Gastroesophageal sphincter (tissue), 4 donors: ENCODE measurements at regions not wholly inside any gene's neighbourhood (a gene's known extent, or its start where the extent isn't known, plus 50 kb on each side); places are given as distances from the start of the nearest gene placed in this dataset.

Experiments
- ATAC-seq: fragments of 150-250 bp; one replicate; pipeline ENCODE4 v1.9.1; 2016; ENCODE audit warnings: mild to moderate bottlenecking, moderate library complexity
- H3K27ac ChIP-seq, 4 donors: fragments of 200-600 bp; sonication (generic) in 3 of 4; 1 replicate in 3 of 4; 2 replicates in 1 of 4; pipeline ENCODE4 v1.5.1; 2016 to 2019
- H3K27me3 ChIP-seq: fragments of 200-600 bp; sonication (generic); one replicate; pipeline ENCODE4 v1.5.1; 2019
- H3K36me3 ChIP-seq, 2 donors: fragments of 200-600 bp; sonication (generic); one replicate each; pipeline ENCODE4 v1.5.1; 2019; ENCODE audit warnings: control low read depth in 1 of 2
- H3K4me1 ChIP-seq, 3 donors: fragments of 200-600 bp; sonication (generic); 1 replicate in 2 of 3; 2 replicates in 1 of 3; pipeline ENCODE4 v1.5.1; 2016 to 2019; ENCODE audit warnings: control low read depth in 2 of 3
- H3K4me3 ChIP-seq, 2 donors: fragments of 200-600 bp; sonication (generic); one replicate each; pipeline ENCODE4 v1.5.1; 2019; ENCODE audit warnings: mild to moderate bottlenecking in 1 of 2, moderate library complexity in 1 of 2
- H3K9me3 ChIP-seq, 3 donors: fragments of 200-600 bp; sonication (generic); one replicate each; pipeline ENCODE4 v1.5.1; 2017 to 2019; ENCODE audit warnings: control low read depth in 2 of 3
- CTCF ChIP-seq, 4 experiments: fragments of 200-600 bp in 2 of 4; fragments of 450-650 bp in 2 of 4; sonication (generic) in 1 of 4; IDR thresholded peaks; one replicate each; pipeline ENCODE4 v1.5.1; 2017 to 2019; ENCODE audit warnings: antibody characterized with exemption in 4 of 4, mild to moderate bottlenecking in 2 of 4, moderate library complexity in 2 of 4
- EP300 ChIP-seq: sonication (generic); formaldehyde crosslinking; IDR thresholded peaks from one replicate; pipeline ENCODE4 v1.6.1; 2017; ENCODE audit warnings: antibody characterized with exemption, mild to moderate bottlenecking
- POLR2A ChIP-seq, 2 donors: fragments of 450-650 bp; IDR thresholded peaks; one replicate each; pipeline ENCODE4 v1.6.1; 2017; ENCODE audit warnings: antibody characterized with exemption in 2 of 2, mild to moderate bottlenecking in 2 of 2, moderate library complexity in 1 of 2
- POLR2AphosphoS5 ChIP-seq: sonication (generic); formaldehyde crosslinking; IDR thresholded peaks from one replicate; pipeline ENCODE4 v1.6.1; 2017; ENCODE audit warnings: antibody characterized with exemption
- WGBS, 2 donors: methylation state at CpG; one replicate each; pipeline ENCODE4 v1.1.5; 2018; ENCODE audit warnings: low coverage in 1 of 2; 5-methylcytosine and 5-hydroxymethylcytosine counted together

- Histone ChIP-seq H3K9me3 (no peaks in the 10 kb centered on the region), H3K27ac (no peak overlapping the region), H3K36me3 (no peaks in the 10 kb centered on the region), H3K27me3 (no peaks in the 10 kb centered on the region), H3K4me3 (no peak overlapping the region), H3K4me1 (no peaks in the 10 kb centered on the region)
- TF ChIP-seq EP300 (no peak), POLR2A (IDR thresholded peaks at IDR 0.05) (no peak), POLR2AphosphoS5 (no peak), CTCF (IDR thresholded peaks at IDR 0.05) (no peak)
- ATAC-seq: no peak
- 58 to 88% methylated on average over 1 to 2 of the region's 2 CpGs for WGBS, 2 donors
These were observed 172.8 kb upstream of the PTGFR start for GRCh38 chr1:78318011-78318410.

GRCh38 chr1:78319603-78320002, 171.2 kb upstream of the PTGFR start:
- H3K36me3 ChIP-seq: no peaks in the 10 kb centered on the region
- WGBS, 2 donors: no CpG with 5 or more reads among the region's 2 CpGs
- no peak overlapping the region for H3K4me3 ChIP-seq
- no peak for ATAC-seq
- H3K27ac ChIP-seq: no peak overlapping the region
- no peaks in the 10 kb centered on the region for H3K4me1 ChIP-seq
- no peaks in the 10 kb centered on the region for H3K27me3 ChIP-seq
- TF ChIP-seq EP300: no peak
- TF ChIP-seq POLR2AphosphoS5: no peak
- no peak for TF ChIP-seq POLR2A (IDR thresholded peaks at IDR 0.05)
- no peak for TF ChIP-seq CTCF (IDR thresholded peaks at IDR 0.05)
- no peaks in the 10 kb centered on the region for H3K9me3 ChIP-seq

- H3K4me1 ChIP-seq: no peaks in the 10 kb centered on the region
- no peaks in the 10 kb centered on the region for H3K36me3 ChIP-seq
- TF ChIP-seq CTCF (IDR thresholded peaks at IDR 0.05) (no peak), EP300 (no peak), POLR2AphosphoS5 (no peak), POLR2A (IDR thresholded peaks at IDR 0.05) (no peak)
- ATAC-seq: no peak
- WGBS, 2 donors: 30 to 62% methylated on average over 2 of the region's 2 CpGs
- no peak overlapping the region for H3K4me3 ChIP-seq
- no peak overlapping the region for H3K27ac ChIP-seq
- no peaks in the 10 kb centered on the region for H3K27me3 ChIP-seq
- no peaks in the 10 kb centered on the region for H3K9me3 ChIP-seq
These were observed 167.7 kb upstream of the PTGFR start for GRCh38 chr1:78322928-78323680.

- TF ChIP-seq POLR2AphosphoS5 (no peak), POLR2A (IDR thresholded peaks at IDR 0.05) (no peak), EP300 (no peak), CTCF (IDR thresholded peaks at IDR 0.05) (no peak)
- Histone ChIP-seq H3K9me3 (no peaks in the 10 kb centered on the region), H3K27me3 (no peaks in the 10 kb centered on the region), H3K4me3 (no peak overlapping the region), H3K27ac (no peak overlapping the region), H3K4me1 (no peaks in the 10 kb centered on the region), H3K36me3 (no peaks in the 10 kb centered on the region)
- ATAC-seq: no peak
- 64 to 75% methylated on average over 1 to 3 of the region's 3 CpGs for WGBS, 2 donors
These were observed 165.5 kb upstream of the PTGFR start for GRCh38 chr1:78325293-78325692.

GRCh38 chr1:78329475-78329874, 161.3 kb upstream of the PTGFR start:
- TF ChIP-seq POLR2AphosphoS5 (no peak), CTCF (IDR thresholded peaks at IDR 0.05) (no peak), EP300 (no peak), POLR2A (IDR thresholded peaks at IDR 0.05) (no peak)
- Histone ChIP-seq H3K4me1 (no peaks in the 10 kb centered on the region), H3K27ac (no peak overlapping the region), H3K36me3 (no peaks in the 10 kb centered on the region), H3K27me3 (no peaks in the 10 kb centered on the region), H3K4me3 (no peak overlapping the region), H3K9me3 (no peaks in the 10 kb centered on the region)
- WGBS, 2 donors: 78 to 86% methylated on average over 4 to 5 of the region's 5 CpGs
- ATAC-seq: no peak
